ENCODE measurements at regions not wholly inside any gene's neighbourhood (a gene's known extent, or its start where the extent isn't known, plus 50 kb on each side); places are given as distances from the start of the nearest gene placed in this dataset.

GRCh38 chr3:182122779-182123178 is 411.1 kb downstream of the SOX2 start:
- H3K9me2 ChIP-seq (replicated peaks; ENCODE audit: control insufficient read depth, low read length): no peaks in the 10 kb centered on the region
- no peaks in the 10 kb centered on the region for H3K9me3 ChIP-seq (ENCODE audit: control insufficient read depth, insufficient read depth, low read length)
- no peaks in the 10 kb centered on the region for H3F3A ChIP-seq (ENCODE audit: control insufficient read depth, insufficient read depth)
- H3K36me3 ChIP-seq (ENCODE audit: control insufficient read depth, low read length): no peaks in the 10 kb centered on the region
- H4K20me1 ChIP-seq (ENCODE audit: control insufficient read depth, insufficient read depth, low read depth, low read length): no peaks in the 10 kb centered on the region
- no peaks in the 10 kb centered on the region for H3K4me1 ChIP-seq (ENCODE audit: control insufficient read depth, low read length)
- no peak overlapping the region for H3K27ac ChIP-seq (ENCODE audit: low read depth, low read length)
- no peaks in the 10 kb centered on the region for H3K27me3 ChIP-seq (ENCODE audit: control insufficient read depth, low read length)
- no peak overlapping the region for H3K4me3 ChIP-seq (ENCODE audit: low read length)
- TF ChIP-seq, protein P1, sequence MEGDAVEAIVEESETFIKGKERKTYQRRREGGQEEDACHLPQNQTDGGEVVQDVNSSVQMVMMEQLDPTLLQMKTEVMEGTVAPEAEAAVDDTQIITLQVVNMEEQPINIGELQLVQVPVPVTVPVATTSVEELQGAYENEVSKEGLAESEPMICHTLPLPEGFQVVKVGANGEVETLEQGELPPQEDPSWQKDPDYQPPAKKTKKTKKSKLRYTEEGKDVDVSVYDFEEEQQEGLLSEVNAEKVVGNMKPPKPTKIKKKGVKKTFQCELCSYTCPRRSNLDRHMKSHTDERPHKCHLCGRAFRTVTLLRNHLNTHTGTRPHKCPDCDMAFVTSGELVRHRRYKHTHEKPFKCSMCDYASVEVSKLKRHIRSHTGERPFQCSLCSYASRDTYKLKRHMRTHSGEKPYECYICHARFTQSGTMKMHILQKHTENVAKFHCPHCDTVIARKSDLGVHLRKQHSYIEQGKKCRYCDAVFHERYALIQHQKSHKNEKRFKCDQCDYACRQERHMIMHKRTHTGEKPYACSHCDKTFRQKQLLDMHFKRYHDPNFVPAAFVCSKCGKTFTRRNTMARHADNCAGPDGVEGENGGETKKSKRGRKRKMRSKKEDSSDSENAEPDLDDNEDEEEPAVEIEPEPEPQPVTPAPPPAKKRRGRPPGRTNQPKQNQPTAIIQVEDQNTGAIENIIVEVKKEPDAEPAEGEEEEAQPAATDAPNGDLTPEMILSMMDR (IDR thresholded peaks at IDR 0.05; ENCODE audit: low read depth, low read length, poor library complexity, severe bottlenecking): no peak
- no peak for TF ChIP-seq EZH2phosphoT487 (IDR thresholded peaks at IDR 0.05; ENCODE audit: borderline replicate concordance, low read length)
- no peak overlapping the region for H3K4me2 ChIP-seq (ENCODE audit: low read length)
- H3K79me2 ChIP-seq (ENCODE audit: control insufficient read depth, low read length): no peaks in the 10 kb centered on the region

DNA sequence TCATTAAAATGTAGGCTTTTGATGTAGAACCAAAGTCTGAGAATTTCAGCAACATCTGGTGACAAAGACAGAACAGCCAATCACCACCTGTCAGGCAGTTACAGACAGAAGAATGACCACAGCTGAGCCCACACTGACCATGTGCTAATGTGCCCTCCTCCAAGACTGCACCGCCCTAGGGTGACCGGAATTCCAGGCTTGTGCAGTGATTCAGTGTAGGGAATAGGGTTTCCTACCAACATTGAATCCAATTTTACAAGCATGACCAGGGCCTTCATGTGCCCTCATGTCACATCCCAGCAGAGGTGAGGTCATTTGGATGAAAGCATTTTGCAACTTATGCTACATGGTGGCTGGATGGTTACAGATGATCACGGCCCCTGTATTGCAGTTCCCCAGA is 412.5 kb downstream of the SOX2 start:
- TF ChIP-seq EZH2phosphoT487 (IDR thresholded peaks at IDR 0.05; ENCODE audit: borderline replicate concordance, low read length): no peak
- TF ChIP-seq, protein P1 (IDR thresholded peaks at IDR 0.05; ENCODE audit: low read depth, low read length, poor library complexity, severe bottlenecking): no peak

GRCh38 chr3:182124716-182125115 is 413.0 kb downstream of the SOX2 start:
- Histone ChIP-seq H3K4me2 (ENCODE audit: low read length) (no peak overlapping the region), H4K20me1 (ENCODE audit: control insufficient read depth, insufficient read depth, low read depth, low read length) (no peaks in the 10 kb centered on the region), H3K9me2 (replicated peaks; ENCODE audit: control insufficient read depth, low read length) (no peaks in the 10 kb centered on the region), H3K27me3 (ENCODE audit: control insufficient read depth, low read length) (no peaks in the 10 kb centered on the region), H3K4me3 (ENCODE audit: low read length) (no peak overlapping the region), H3K9me3 (ENCODE audit: control insufficient read depth, insufficient read depth, low read length) (no peaks in the 10 kb centered on the region), H3K79me2 (ENCODE audit: control insufficient read depth, low read length) (no peaks in the 10 kb centered on the region), H3K4me1 (ENCODE audit: control insufficient read depth, low read length) (no peaks in the 10 kb centered on the region), H3K36me3 (ENCODE audit: control insufficient read depth, low read length) (no peaks in the 10 kb centered on the region), H3F3A (ENCODE audit: control insufficient read depth, insufficient read depth) (no peaks in the 10 kb centered on the region), H3K27ac (ENCODE audit: low read depth, low read length) (no peak overlapping the region)
- TF ChIP-seq EZH2phosphoT487 (IDR thresholded peaks at IDR 0.05; ENCODE audit: borderline replicate concordance, low read length): no peak
- TF ChIP-seq, protein P1 (IDR thresholded peaks at IDR 0.05; ENCODE audit: low read depth, low read length, poor library complexity, severe bottlenecking): no peak

More for the DNA sequence above, 412.5 kb downstream of the SOX2 start:
- no peaks in the 10 kb centered on the region for H3K36me3 ChIP-seq (ENCODE audit: control insufficient read depth, low read length)
- H4K20me1 ChIP-seq (ENCODE audit: control insufficient read depth, insufficient read depth, low read depth, low read length): no peaks in the 10 kb centered on the region
- no peaks in the 10 kb centered on the region for H3K9me2 ChIP-seq (replicated peaks; ENCODE audit: control insufficient read depth, low read length)
- no peak overlapping the region for H3K27ac ChIP-seq (ENCODE audit: low read depth, low read length)
- no peak overlapping the region for H3K4me2 ChIP-seq (ENCODE audit: low read length)
- no peaks in the 10 kb centered on the region for H3K4me1 ChIP-seq (ENCODE audit: control insufficient read depth, low read length)
- no peak overlapping the region for H3K4me3 ChIP-seq (ENCODE audit: low read length)
- H3K9me3 ChIP-seq (ENCODE audit: control insufficient read depth, insufficient read depth, low read length): no peaks in the 10 kb centered on the region
- H3K27me3 ChIP-seq (ENCODE audit: control insufficient read depth, low read length): no peaks in the 10 kb centered on the region
- H3K79me2 ChIP-seq (ENCODE audit: control insufficient read depth, low read length): no peaks in the 10 kb centered on the region
- H3F3A ChIP-seq (ENCODE audit: control insufficient read depth, insufficient read depth): no peaks in the 10 kb centered on the region

- Histone ChIP-seq H3K27me3 (ENCODE audit: control insufficient read depth, low read length) (no peaks in the 10 kb centered on the region), H3F3A (ENCODE audit: control insufficient read depth, insufficient read depth) (no peaks in the 10 kb centered on the region), H3K27ac (ENCODE audit: low read depth, low read length) (no peak overlapping the region), H3K4me1 (ENCODE audit: control insufficient read depth, low read length) (no peaks in the 10 kb centered on the region), H3K4me2 (ENCODE audit: low read length) (no peak overlapping the region), H3K9me2 (replicated peaks; ENCODE audit: control insufficient read depth, low read length) (no peaks in the 10 kb centered on the region), H4K20me1 (ENCODE audit: control insufficient read depth, insufficient read depth, low read depth, low read length) (no peaks in the 10 kb centered on the region), H3K36me3 (ENCODE audit: control insufficient read depth, low read length) (no peaks in the 10 kb centered on the region), H3K9me3 (ENCODE audit: control insufficient read depth, insufficient read depth, low read length) (no peaks in the 10 kb centered on the region), H3K4me3 (ENCODE audit: low read length) (no peak overlapping the region), H3K79me2 (ENCODE audit: control insufficient read depth, low read length) (no peaks in the 10 kb centered on the region)
- TF ChIP-seq, protein P1 (IDR thresholded peaks at IDR 0.05; ENCODE audit: low read depth, low read length, poor library complexity, severe bottlenecking): no peak
- TF ChIP-seq EZH2phosphoT487 (IDR thresholded peaks at IDR 0.05; ENCODE audit: borderline replicate concordance, low read length): no peak
Measured at GRCh38 chr3:182129740-182130139, 418.0 kb downstream of the SOX2 start.
